Bone marrow (tissue), 2 donors: ENCODE measurements at regions not wholly inside any gene's neighbourhood (a gene's known extent, or its start where the extent isn't known, plus 50 kb on each side); places are given as distances from the start of the nearest gene placed in this dataset.

Experiments used
- DNase-seq, 2 donors: peaks; one replicate each; lab custom pipeline; 2025; lab: John Stamatoyannopoulos, UW

- no peak for DNase-seq
Observed at GRCh38 chr10:88059190-88059589, 195.8 kb downstream of the PTEN start.

GRCh38 chr10:88060762-88061161 is 197.3 kb downstream of the PTEN start:
- no peak for DNase-seq

- no peak for DNase-seq
Observed at GRCh38 chr10:88062385-88062784, 199.0 kb downstream of the PTEN start.

GRCh38 chr10:88062798-88063472 is 199.5 kb downstream of the PTEN start:
- DNase-seq: no peak

- DNase-seq: no peak
Observed at GRCh38 chr10:88063861-88064557, 200.6 kb downstream of the PTEN start.

- DNase-seq: peak in 1 of 2 donors; percentile 31
Observed at GRCh38 chr10:88064608-88065382, 201.4 kb downstream of the PTEN start.

- no peak for DNase-seq
Observed at GRCh38 chr10:88065383-88066049, 202.1 kb downstream of the PTEN start.

GRCh38 chr10:88066319-88066718 is 202.9 kb downstream of the PTEN start:
- DNase-seq: no peak

GRCh38 chr10:88066876-88067275 is 203.5 kb downstream of the PTEN start:
- peak in 1 of 2 donors; percentile 59 for DNase-seq

- no peak for DNase-seq
Observed at GRCh38 chr10:88067737-88068136, 204.3 kb downstream of the PTEN start.

GRCh38 chr10:88069338-88069737 is 205.9 kb downstream of the PTEN start:
- no peak for DNase-seq

GRCh38 chr10:88070080-88070880 is 206.9 kb downstream of the PTEN start:
- no peak for DNase-seq

GRCh38 chr10:88071879-88072278 is 208.5 kb downstream of the PTEN start:
- peak in 1 of 2 donors; percentile 50 for DNase-seq

GRCh38 chr10:88073682-88074081 is 210.3 kb downstream of the PTEN start:
- no peak for DNase-seq

- no peak for DNase-seq
Observed at GRCh38 chr10:88074971-88075370, 211.5 kb downstream of the PTEN start.

GRCh38 chr10:88076027-88076880 is 212.8 kb downstream of the PTEN start:
- DNase-seq: peak in 1 of 2 donors; percentile 41

GRCh38 chr10:88077977-88078376 is 214.6 kb downstream of the PTEN start:
- no peak for DNase-seq

- DNase-seq: no peak
Observed at GRCh38 chr10:88080213-88080612, 216.8 kb downstream of the PTEN start.

- no peak for DNase-seq
Observed at GRCh38 chr10:88081457-88082054, 218.1 kb downstream of the PTEN start.

GRCh38 chr10:88082391-88082790 is 219.0 kb downstream of the PTEN start:
- DNase-seq: no peak
